Motor neuron (in vitro differentiated cells): ENCODE measurements at regions not wholly inside any gene's neighbourhood (a gene's known extent, or its start where the extent isn't known, plus 50 kb on each side); places are given as distances from the start of the nearest gene placed in this dataset.
"Not testable (repeated sequence)": the region's sequence is repeated elsewhere in the genome, so short reads cannot be mapped to it uniquely, and the experiment has no call there.

ENCODE experiments used
- ATAC-seq, 8 experiments: fragments of 200-7000 bp; cut with Tn5 transposase; replicated peaks in 6 of 8; 2 replicates each; pipeline ENCODE4 v1.8.0; 2021; ENCODE audit warnings: mild to moderate bottlenecking in 8 of 8, moderate library complexity in 8 of 8
- H3K27ac ChIP-seq, 2 donors: fragments of 250-450 bp; sonication (Bioruptor Pico); 2 replicates each; pipeline ENCODE4 v1.9.0; 2021; ENCODE audit warnings: antibody characterized with exemption in 2 of 2, mild to moderate bottlenecking in 2 of 2, moderate library complexity in 1 of 2
- H3K4me1 ChIP-seq, 2 donors: fragments of 250-450 bp; sonication (Bioruptor Pico); replicated peaks in 1 of 2; 2 replicates each; pipeline ENCODE4 v1.6.1; 2021; ENCODE audit warnings: antibody characterized with exemption in 2 of 2, mild to moderate bottlenecking in 2 of 2, moderate library complexity in 1 of 2
- H3K4me3 ChIP-seq, 5 donors: fragments of 250-450 bp; sonication (Bioruptor Pico); 2 replicates each; pipeline ENCODE4 v1.9.0; 2021; ENCODE audit warnings: antibody characterized with exemption in 5 of 5, mild to moderate bottlenecking in 5 of 5, moderate library complexity in 4 of 5
- WGBS, 10 experiments: fragments of 450-650 bp; shearing (Covaris generic); methylation state at CpG; one replicate each; pipeline ENCODE4 v1.0.0; 2022; 5-methylcytosine and 5-hydroxymethylcytosine counted together
- in situ Hi-C, 9 experiments: fragments of 400-800 bp; cut with MboI; loops; one replicate each; pipeline ENCODE4 v1.15.0; 2021; ENCODE audit warnings: low sequenced_read_pairs in 9 of 9, low pct_unique_long_range_greater_than_20kb in 2 of 9; ENCODE audit not compliant: unreplicated experiment in 9 of 9

DNA sequence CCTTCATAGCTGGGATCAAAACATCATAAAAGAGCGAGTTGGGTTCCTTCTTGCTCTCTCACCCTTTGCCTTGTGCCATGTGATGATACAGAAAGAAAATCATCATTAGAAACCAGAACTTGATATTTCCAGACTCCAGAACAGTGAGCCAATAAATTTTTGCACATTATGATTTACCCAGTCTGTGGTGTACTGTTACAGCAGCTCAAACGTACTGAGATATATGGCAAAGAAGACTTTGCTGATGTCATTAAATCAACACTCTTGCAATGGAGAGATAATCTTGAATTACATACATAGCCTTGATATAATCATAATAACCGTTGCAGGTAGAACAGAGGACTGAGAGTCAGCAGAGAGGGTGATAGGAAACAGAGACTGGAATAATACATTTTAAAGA, 1271.6 kb downstream of the CDH12 start:
- no peak overlapping the region for H3K4me3 ChIP-seq
- H3K27ac ChIP-seq, result no peak overlapping the region
- ATAC-seq, result no peak
- in situ Hi-C loops, result no loop called here
- no peaks in the 10 kb centered on the region for H3K4me1 ChIP-seq
- 38 to 100% (median 87%) methylated on average over 1 to 3 of the region's 3 CpGs; no CpG with 5 or more reads in 2 of the 10 experiments for WGBS, 10 experiments

- 7 to 93% (median 83%) methylated on average over 1 to 4 of the region's 4 CpGs for WGBS, 10 experiments
- Histone ChIP-seq H3K4me1 (peaks cover 2 to 7% of the 10 kb centered on the region in 2 donors), H3K27ac (no peak overlapping the region), H3K4me3 (no peak overlapping the region)
- ATAC-seq, result no peak
- in situ Hi-C loops, result no loop called here
These were observed 1278.2 kb downstream of the CDH12 start for GRCh38 chr5:21574961-21575360.

DNA sequence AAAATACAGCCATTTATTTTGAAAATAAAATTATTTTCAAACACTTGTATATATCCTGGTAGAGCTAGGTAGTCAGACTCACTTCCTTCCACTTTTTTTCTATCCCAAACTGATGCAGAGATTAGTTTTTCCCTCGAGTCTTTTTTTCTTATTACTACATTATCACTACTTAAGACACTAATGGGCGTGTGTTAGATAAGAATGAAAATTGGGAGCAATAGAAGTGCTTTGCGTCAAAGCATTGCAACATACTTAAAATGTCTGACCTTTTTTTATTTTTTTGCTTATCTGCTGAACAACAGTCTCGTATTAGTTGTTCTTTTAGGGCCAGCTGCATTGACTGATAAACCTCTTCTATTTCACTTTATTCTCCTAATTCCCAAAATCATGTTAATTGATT, 1278.7 kb downstream of the CDH12 start:
- H3K4me3 ChIP-seq, result no peak overlapping the region
- ATAC-seq, result no peak
- no peak overlapping the region for H3K27ac ChIP-seq
- WGBS, 10 experiments, result 21 to 97% (median 88%) methylated on average over 2 to 4 of the region's 4 CpGs
- in situ Hi-C loops, result no loop called here
- peaks cover 2 to 7% of the 10 kb centered on the region in 2 donors for H3K4me1 ChIP-seq

GRCh38 chr5:21573416-21574314, 1279.5 kb downstream of the CDH12 start:
- Histone ChIP-seq H3K4me1 (peaks cover 2 to 7% of the 10 kb centered on the region in 2 donors), H3K4me3 (no peak overlapping the region), H3K27ac (no peak overlapping the region)
- ATAC-seq, result peak in 2 of 8 experiments; percentile 31 to 65
- WGBS, 10 experiments, result 0 to 50% (median 14%) methylated on average over 1 of the region's 1 CpG; no CpG with 5 or more reads in 1 of the 10 experiments
- in situ Hi-C loops, result no loop called here

DNA sequence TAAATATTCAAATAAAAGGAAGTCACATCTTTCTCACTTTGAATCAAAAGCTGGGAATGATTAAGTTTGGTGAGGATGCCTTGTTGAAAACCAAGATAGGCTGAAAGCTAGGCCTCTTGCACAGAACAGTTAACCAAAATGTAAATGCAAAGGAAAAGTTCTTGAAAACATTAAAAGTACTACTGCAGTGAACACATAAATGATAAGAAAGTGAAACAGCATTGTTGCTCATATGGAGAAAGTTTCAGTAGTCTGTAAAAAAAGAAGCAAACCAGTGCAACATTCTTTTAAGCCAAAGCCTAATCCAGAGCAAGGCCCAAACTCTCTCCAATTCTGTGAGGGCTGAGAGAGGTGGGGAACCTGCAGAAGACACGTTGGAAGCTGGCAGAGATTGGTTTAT, 1281.9 kb downstream of the CDH12 start:
- H3K27ac ChIP-seq, H3K4me1 ChIP-seq, in situ Hi-C loops, H3K4me3 ChIP-seq, ATAC-seq: not testable (repeated sequence)
- 0 to 71% (median 60%) methylated on average over 1 of the region's 1 CpG; no CpG with 5 or more reads in 5 of the 10 experiments for WGBS, 10 experiments

- in situ Hi-C loops, H3K4me1 ChIP-seq, H3K27ac ChIP-seq, H3K4me3 ChIP-seq: not testable (repeated sequence)
- peak in 3 of 8 experiments; percentile 54 to 100 (median 100) for ATAC-seq
- WGBS, 10 experiments, result 0 to 93% (median 59%) methylated on average over 1 to 2 of the region's 2 CpGs; no CpG with 5 or more reads in 4 of the 10 experiments
These were observed 1294.0 kb downstream of the CDH12 start for GRCh38 chr5:21559109-21559508.

GRCh38 chr5:21552263-21552662, 1300.9 kb downstream of the CDH12 start:
- peak in 2 of 8 experiments; percentile 84 to 87 for ATAC-seq
- H3K4me3 ChIP-seq, in situ Hi-C loops, H3K27ac ChIP-seq, H3K4me1 ChIP-seq: not testable (repeated sequence)
- WGBS, 10 experiments, result 0 to 100% (median 83%) methylated on average over 1 to 2 of the region's 3 CpGs; no CpG with 5 or more reads in 6 of the 10 experiments

DNA sequence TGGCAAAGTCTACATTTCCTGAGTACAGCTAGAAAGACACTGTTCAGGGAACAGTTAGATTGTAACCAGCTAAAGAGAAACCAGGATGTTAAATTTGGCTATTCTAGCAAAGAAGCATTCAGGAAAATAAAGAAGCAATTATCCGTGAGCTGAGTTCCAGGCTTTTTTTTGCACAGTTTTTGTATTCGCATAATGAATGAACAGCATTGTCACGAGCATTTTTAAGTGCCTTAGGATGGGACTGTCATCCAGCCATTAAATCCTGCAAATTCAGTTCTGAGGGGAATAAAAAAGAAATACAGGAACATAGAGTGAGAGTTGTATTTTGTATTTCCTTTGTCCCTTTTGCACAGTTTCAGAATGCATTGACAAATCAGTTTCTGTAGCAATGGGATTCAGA, 1302.2 kb downstream of the CDH12 start:
- in situ Hi-C loops, H3K27ac ChIP-seq, H3K4me3 ChIP-seq, ATAC-seq, H3K4me1 ChIP-seq: not testable (repeated sequence)
- 20 to 88% (median 66%) methylated on average over 1 to 3 of the region's 3 CpGs; no CpG with 5 or more reads in 2 of the 10 experiments for WGBS, 10 experiments

DNA sequence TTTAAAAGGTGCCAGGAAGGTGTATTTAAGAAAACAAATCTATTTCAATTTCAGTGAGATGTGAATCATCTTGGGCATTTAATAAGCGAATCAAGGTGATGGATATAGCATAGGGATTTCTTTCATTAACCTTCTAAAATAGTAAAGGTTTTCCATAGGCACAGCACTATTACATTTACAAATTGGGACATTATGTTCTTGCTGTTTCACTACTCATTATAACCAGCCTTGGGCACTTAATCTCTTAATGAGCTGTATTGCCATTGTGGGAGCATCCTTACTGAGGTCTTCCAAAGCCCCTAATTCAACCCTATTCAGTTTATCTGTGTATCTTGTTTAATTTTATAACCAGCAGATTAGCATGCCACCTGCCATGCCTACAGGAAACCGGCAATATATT, 1305.5 kb downstream of the CDH12 start:
- H3K27ac ChIP-seq, ATAC-seq, in situ Hi-C loops, H3K4me3 ChIP-seq, H3K4me1 ChIP-seq: not testable (repeated sequence)
- WGBS, 10 experiments, result 48 to 100% (median 84%) methylated on average over 1 to 2 of the region's 2 CpGs; no CpG with 5 or more reads in 1 of the 10 experiments

DNA sequence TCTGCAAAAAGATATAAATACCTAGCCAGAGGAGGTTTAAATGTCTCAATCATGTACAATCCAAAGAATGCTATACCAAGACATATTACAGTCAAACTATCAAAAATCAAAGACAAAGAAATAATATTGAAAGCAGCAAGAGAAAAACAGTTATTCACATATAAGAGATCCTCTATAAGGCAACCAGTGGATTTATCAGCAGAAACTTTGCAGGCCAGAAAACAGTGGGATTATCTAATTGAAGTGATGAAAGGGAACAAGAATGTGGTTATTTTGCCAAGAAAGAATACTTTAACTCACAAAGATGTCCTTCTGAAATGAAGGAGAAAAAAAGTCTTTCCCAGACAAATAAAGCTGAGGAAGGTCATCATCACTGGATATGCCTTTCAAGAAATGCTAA, 1318.0 kb downstream of the CDH12 start:
- in situ Hi-C loops, H3K27ac ChIP-seq, ATAC-seq, H3K4me3 ChIP-seq, H3K4me1 ChIP-seq: not testable (repeated sequence)

DNA sequence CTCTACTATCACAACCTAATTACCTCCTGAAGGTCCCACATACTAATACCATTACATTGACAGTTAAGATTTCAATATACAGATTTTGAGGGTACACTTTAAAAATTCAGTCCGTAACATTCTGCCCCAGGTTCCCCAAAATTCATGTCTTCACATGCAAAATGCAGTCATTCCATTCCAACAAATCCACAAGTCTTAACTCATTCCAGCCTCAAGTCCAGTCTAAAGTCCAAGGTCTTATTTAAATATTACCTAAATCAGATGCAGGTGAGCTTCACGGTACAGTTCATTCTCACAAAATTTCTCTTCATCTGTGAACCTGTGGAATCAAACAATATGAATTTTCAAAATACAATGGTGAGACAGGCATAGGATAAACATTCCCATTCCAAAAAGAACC, 1332.0 kb downstream of the CDH12 start:
- H3K27ac ChIP-seq, in situ Hi-C loops, H3K4me1 ChIP-seq, ATAC-seq, H3K4me3 ChIP-seq: not testable (repeated sequence)
- no CpG with 5 or more reads among the region's 2 CpGs for WGBS, 10 experiments

DNA sequence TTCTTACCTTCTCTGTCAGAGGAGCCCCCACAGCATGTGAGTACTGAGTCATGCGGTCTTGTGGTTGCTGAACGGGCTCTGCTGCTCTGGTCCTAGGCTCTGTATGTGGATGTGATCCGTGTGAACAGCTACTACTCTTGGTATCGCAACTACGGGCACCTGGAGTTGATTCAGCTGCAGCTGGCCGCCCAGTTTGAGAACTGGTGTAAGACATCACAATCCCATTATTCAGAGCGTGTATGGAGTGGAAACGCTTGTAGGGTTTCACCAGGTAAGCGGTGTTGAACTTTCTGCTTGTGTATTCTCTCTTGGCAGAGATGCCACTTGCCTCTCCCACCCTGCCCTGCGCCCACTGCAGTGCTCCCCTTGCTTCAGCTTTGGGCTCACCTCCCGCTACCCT, 1356.2 kb downstream of the CDH12 start:
- H3K4me1 ChIP-seq, ATAC-seq, H3K27ac ChIP-seq, H3K4me3 ChIP-seq, in situ Hi-C loops: not testable (repeated sequence)
- no CpG with 5 or more reads among the region's 11 CpGs for WGBS, 10 experiments

DNA sequence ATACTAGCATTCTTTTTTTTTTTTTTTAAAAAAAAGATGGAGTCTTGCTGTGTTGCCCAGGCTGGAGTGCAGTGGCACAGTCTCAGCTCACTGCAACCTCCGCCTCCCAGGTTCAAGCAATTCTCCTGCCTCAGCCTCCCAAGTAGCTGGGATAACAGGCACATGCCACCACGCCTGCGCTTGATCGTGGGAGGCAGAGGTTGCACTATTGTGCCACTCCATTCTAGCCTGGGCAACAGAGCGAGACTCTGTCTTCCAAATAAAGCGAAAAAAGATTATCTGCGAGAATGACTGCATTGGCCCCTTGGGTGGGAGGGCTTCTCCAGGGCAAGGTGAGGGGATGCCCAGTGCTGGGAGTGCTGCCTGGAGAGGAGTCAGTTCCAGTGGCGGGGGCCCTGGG, 1357.1 kb downstream of the CDH12 start:
- WGBS, 10 experiments, result 91 to 100% methylated on average over 1 to 4 of the region's 8 CpGs; no CpG with 5 or more reads in 8 of the 10 experiments

GRCh38 chr5:21495235-21495634, 1357.9 kb downstream of the CDH12 start:
- H3K4me1 ChIP-seq, H3K27ac ChIP-seq, in situ Hi-C loops, H3K4me3 ChIP-seq, ATAC-seq: not testable (repeated sequence)
- 100% methylated on average over 2 of the region's 6 CpGs; no CpG with 5 or more reads in 9 of the 10 experiments for WGBS, 10 experiments

More for the DNA sequence above, 1357.1 kb downstream of the CDH12 start:
- H3K27ac ChIP-seq, H3K4me3 ChIP-seq, ATAC-seq, in situ Hi-C loops, H3K4me1 ChIP-seq: not testable (repeated sequence)
